Suprapubic skin (tissue), 4 donors: ENCODE measurements at regions not wholly inside any gene's neighbourhood (a gene's known extent, or its start where the extent isn't known, plus 50 kb on each side); places are given as distances from the start of the nearest gene placed in this dataset.

Experiments
- EP300 ChIP-seq: sonication (generic); formaldehyde crosslinking; IDR thresholded peaks from one replicate; pipeline ENCODE4 v1.6.1; 2017; ENCODE audit warnings: antibody characterized with exemption
- POLR2A ChIP-seq, 2 donors: fragments of 450-650 bp; IDR thresholded peaks; one replicate each; pipeline ENCODE4 v1.6.1; 2017; ENCODE audit warnings: antibody characterized with exemption in 2 of 2, mild to moderate bottlenecking in 2 of 2, moderate library complexity in 2 of 2
- POLR2AphosphoS5 ChIP-seq, 3 donors: sonication (generic); formaldehyde crosslinking; IDR thresholded peaks; one replicate each; pipeline ENCODE4 v1.6.1; 2017; ENCODE audit warnings: antibody characterized with exemption in 3 of 3
- TF ChIP-seq, protein P1 (sequence below), 2 donors: fragments of 200-600 bp in 1 of 2; fragments of 450-650 bp in 1 of 2; sonication (generic) in 1 of 2; IDR thresholded peaks; one replicate each; pipeline ENCODE4 v1.5.1; 2016 to 2019; ENCODE audit warnings: antibody characterized with exemption in 2 of 2, mild to moderate bottlenecking in 1 of 2, moderate library complexity in 1 of 2

- TF ChIP-seq, protein P1, sequence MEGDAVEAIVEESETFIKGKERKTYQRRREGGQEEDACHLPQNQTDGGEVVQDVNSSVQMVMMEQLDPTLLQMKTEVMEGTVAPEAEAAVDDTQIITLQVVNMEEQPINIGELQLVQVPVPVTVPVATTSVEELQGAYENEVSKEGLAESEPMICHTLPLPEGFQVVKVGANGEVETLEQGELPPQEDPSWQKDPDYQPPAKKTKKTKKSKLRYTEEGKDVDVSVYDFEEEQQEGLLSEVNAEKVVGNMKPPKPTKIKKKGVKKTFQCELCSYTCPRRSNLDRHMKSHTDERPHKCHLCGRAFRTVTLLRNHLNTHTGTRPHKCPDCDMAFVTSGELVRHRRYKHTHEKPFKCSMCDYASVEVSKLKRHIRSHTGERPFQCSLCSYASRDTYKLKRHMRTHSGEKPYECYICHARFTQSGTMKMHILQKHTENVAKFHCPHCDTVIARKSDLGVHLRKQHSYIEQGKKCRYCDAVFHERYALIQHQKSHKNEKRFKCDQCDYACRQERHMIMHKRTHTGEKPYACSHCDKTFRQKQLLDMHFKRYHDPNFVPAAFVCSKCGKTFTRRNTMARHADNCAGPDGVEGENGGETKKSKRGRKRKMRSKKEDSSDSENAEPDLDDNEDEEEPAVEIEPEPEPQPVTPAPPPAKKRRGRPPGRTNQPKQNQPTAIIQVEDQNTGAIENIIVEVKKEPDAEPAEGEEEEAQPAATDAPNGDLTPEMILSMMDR (IDR thresholded peaks at IDR 0.05): no peak
- TF ChIP-seq POLR2A (IDR thresholded peaks at IDR 0.05) (no peak), POLR2AphosphoS5 (IDR thresholded peaks at IDR 0.05) (no peak), EP300 (no peak)
These were observed 170.5 kb downstream of the TANC2 start for GRCh38 chr17:63136369-63137012.
